CD14-positive monocyte (primary cell): ENCODE measurements at regions not wholly inside any gene's neighbourhood (a gene's known extent, or its start where the extent isn't known, plus 50 kb on each side); places are given as distances from the start of the nearest gene placed in this dataset.
A peak's percentile ranks its signal among the peaks of the same experiment; 100 is the strongest.

Experiments used
- DNase-seq, 3 donors: peaks; one replicate each; pipeline ENCODE4 v3.0.0-alpha.2; 2011 to 2022
- H2AFZ ChIP-seq: 2 replicates; pipeline ENCODE4 v1.6.0; 2012; ENCODE audit warnings: mild to moderate bottlenecking, low read depth, low read length, inconsistent platforms; ENCODE audit not compliant: insufficient read depth, poor library complexity, severe bottlenecking
- H3K27ac ChIP-seq, 2 donors: 1 replicate in 1 of 2; 2 replicates in 1 of 2; pipeline ENCODE4 v1.5.1; 2012 to 2013; ENCODE audit warnings: low read length in 2 of 2, control low read depth in 1 of 2, inconsistent platforms in 1 of 2, low read depth in 1 of 2, mild to moderate bottlenecking in 1 of 2
- H3K27me3 ChIP-seq, 2 donors: one replicate each; pipeline versions ENCODE4 v1.6.0 to v1.6.1; 2011 to 2013; ENCODE audit warnings: low read length in 2 of 2; ENCODE audit not compliant: control insufficient read depth in 2 of 2, insufficient read depth in 2 of 2
- H3K36me3 ChIP-seq, 2 donors: replicated peaks in 1 of 2; 1 replicate in 1 of 2; 2 replicates in 1 of 2; pipeline versions ENCODE4 v1.5.1 to v1.6.1; 2012 to 2013; ENCODE audit warnings: low read length in 2 of 2, control low read depth in 1 of 2, inconsistent platforms in 1 of 2, mild to moderate bottlenecking in 1 of 2; ENCODE audit not compliant: insufficient read depth in 2 of 2, control insufficient read depth in 1 of 2
- H3K4me1 ChIP-seq, 2 donors: 1 replicate in 1 of 2; 2 replicates in 1 of 2; pipeline versions ENCODE4 v1.5.1 to v1.6.1; 2012 to 2013; ENCODE audit warnings: low read length in 2 of 2, control low read depth in 1 of 2, inconsistent platforms in 1 of 2, mild to moderate bottlenecking in 1 of 2, moderate library complexity in 1 of 2; ENCODE audit not compliant: insufficient read depth in 2 of 2, control insufficient read depth in 1 of 2
- H3K4me2 ChIP-seq: replicated peaks from 2 replicates; pipeline ENCODE3; 2012; ENCODE audit warnings: low read length, moderate library complexity, mild to moderate bottlenecking; ENCODE audit not compliant: poor library complexity, severe bottlenecking; ENCODE audit errors: extremely low read depth
- H3K4me3 ChIP-seq, 3 experiments: fragments of 200-600 bp in 1 of 3; sonication (generic) in 1 of 3; replicated peaks in 1 of 3; 1 replicate in 2 of 3; 2 replicates in 1 of 3; pipeline ENCODE4 v1.5.1; 2011 to 2013; ENCODE audit warnings: low read length in 3 of 3, mild to moderate bottlenecking in 3 of 3, control low read depth in 2 of 3, low read depth in 2 of 3, inconsistent platforms in 1 of 3, moderate library complexity in 1 of 3
- H3K79me2 ChIP-seq: 2 replicates; pipeline ENCODE4 v1.6.0; 2012; ENCODE audit warnings: mild to moderate bottlenecking, control low read depth, inconsistent platforms, low read length, moderate library complexity; ENCODE audit not compliant: insufficient read depth
- H3K9ac ChIP-seq: 2 replicates; pipeline ENCODE4 v1.6.0; 2017; ENCODE audit warnings: low read length, mild to moderate bottlenecking; ENCODE audit not compliant: insufficient read depth, poor library complexity, severe bottlenecking
- H3K9me3 ChIP-seq, 2 donors: replicated peaks in 1 of 2; 1 replicate in 1 of 2; 2 replicates in 1 of 2; pipeline versions ENCODE4 v1.5.1 to v1.6.1; 2012 to 2013; ENCODE audit warnings: low read length in 2 of 2, control low read depth in 1 of 2; ENCODE audit not compliant: control insufficient read depth in 1 of 2, insufficient read depth in 1 of 2
- H4K20me1 ChIP-seq: 2 replicates; pipeline ENCODE4 v1.6.0; 2012; ENCODE audit warnings: mild to moderate bottlenecking, low read length, control low read depth, moderate library complexity; ENCODE audit not compliant: insufficient read depth
- H3K27ac Mint-ChIP-seq, 7 donors: one replicate each; pipeline ENCODE4 v1.8.0; 2020; ENCODE audit warnings: mild to moderate bottlenecking in 7 of 7, mixed read lengths in 7 of 7, moderate library complexity in 6 of 7, inconsistent platforms in 2 of 7
- H3K27me3 Mint-ChIP-seq, 3 donors: one replicate each; pipeline ENCODE4 v1.8.0; 2021 to 2022; ENCODE audit warnings: low read depth in 3 of 3, mild to moderate bottlenecking in 3 of 3, mixed read lengths in 3 of 3, moderate library complexity in 3 of 3, inconsistent platforms in 1 of 3
- H3K36me3 Mint-ChIP-seq, 2 donors: one replicate each; pipeline ENCODE4 v1.8.0; 2020; ENCODE audit warnings: mixed read lengths in 2 of 2, inconsistent platforms in 1 of 2, mild to moderate bottlenecking in 1 of 2
- H3K4me1 Mint-ChIP-seq: one replicate; pipeline ENCODE4 v1.8.0; 2020; ENCODE audit warnings: mild to moderate bottlenecking, mixed read lengths
- H3K4me3 Mint-ChIP-seq, 2 donors: one replicate each; pipeline ENCODE4 v1.8.0; 2020; ENCODE audit warnings: mild to moderate bottlenecking in 2 of 2, mixed read lengths in 2 of 2, moderate library complexity in 1 of 2
- H3K9me3 Mint-ChIP-seq, 7 donors: one replicate each; pipeline ENCODE4 v1.8.0; 2020 to 2022; ENCODE audit warnings: mixed read lengths in 7 of 7, mild to moderate bottlenecking in 6 of 7, moderate library complexity in 6 of 7, inconsistent platforms in 2 of 7
- WGBS: methylation state at CpG from one replicate; pipeline ENCODE4 v1.1.5; 2013; ENCODE audit warnings: missing lambda C conversion rate; ENCODE audit not compliant: insufficient coverage; 5-methylcytosine and 5-hydroxymethylcytosine counted together
- intact Hi-C, 2 donors: fragments of 100-400 bp; cut with micrococcal nuclease; formaldehyde crosslinking; loops; one replicate each; pipeline versions ENCODE4 v1.15.0 to v1.15.1; 2023
- TF ChIP-seq, protein P1 (sequence below): fragments of 200-600 bp; IDR thresholded peaks from one replicate; pipeline ENCODE4 v1.8.0; 2022; ENCODE audit warnings: antibody characterized with exemption, mild to moderate bottlenecking

DNA sequence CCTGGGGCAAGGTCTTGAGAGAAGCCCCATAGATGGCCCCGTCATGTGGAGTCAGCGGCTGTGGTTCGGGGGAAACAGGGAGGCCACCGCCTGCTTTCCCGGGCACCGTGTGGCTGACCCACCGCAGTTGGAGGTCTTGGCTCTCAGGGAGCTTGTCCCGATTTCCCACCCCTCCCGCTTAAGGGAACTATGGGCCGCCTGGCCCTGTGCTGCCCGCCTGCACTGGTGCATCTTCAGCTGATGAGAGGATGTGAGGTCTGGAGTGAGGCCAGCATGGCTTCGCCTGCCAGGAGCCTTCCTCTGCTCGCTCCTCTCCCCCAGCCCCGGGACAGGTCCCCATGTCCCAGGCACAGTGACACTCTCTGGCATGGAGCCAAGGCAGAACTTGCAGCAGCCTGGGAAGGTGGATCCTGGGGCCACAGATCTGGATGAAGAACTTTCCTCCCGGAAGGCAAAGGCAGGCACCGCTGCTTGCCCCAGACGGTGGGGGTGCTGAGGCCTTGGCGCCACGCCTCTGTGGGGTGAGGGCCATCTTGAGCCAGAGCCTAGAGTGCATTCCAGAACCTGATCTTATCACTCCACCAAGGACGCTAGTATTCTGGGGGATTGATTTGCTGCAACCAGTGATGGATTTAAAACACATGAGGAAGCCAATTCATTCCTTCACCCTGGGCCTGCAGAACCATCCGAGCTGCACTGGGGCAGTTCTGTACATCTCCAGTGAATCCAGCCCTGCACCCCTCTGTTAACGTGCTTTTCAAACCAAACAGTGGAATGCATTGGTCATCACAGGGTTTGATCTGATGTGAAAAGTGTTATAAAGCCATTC, 178.6 kb upstream of the TNRC6C start:
- Mint-ChIP-seq H3K4me1 (no peaks in the 10 kb centered on the region), H3K4me3 (no peak overlapping the region), H3K27me3 (peaks cover 11 to 13% (median 13%) of the 10 kb centered on the region in 3 donors), H3K9me3 (peaks cover 0 to 2% (median 0%) of the 10 kb centered on the region in 7 donors), H3K27ac (no peak overlapping the region), H3K36me3 (no peaks in the 10 kb centered on the region)
- 76% methylated on average over 5 of the region's 22 CpGs for WGBS
- no peak for DNase-seq
- Histone ChIP-seq H3K79me2 (no peaks in the 10 kb centered on the region), H3K9ac (no peak overlapping the region), H4K20me1 (no peaks in the 10 kb centered on the region), H3K27ac (no peak overlapping the region), H3K36me3 (no peaks in the 10 kb centered on the region), H3K9me3 (no peaks in the 10 kb centered on the region), H3K4me3 (no peak overlapping the region), H3K4me1 (no peaks in the 10 kb centered on the region), H3K27me3 (no peaks in the 10 kb centered on the region), H2AFZ (no peak overlapping the region), H3K4me2 (no peak overlapping the region)
- TF ChIP-seq, protein P1, sequence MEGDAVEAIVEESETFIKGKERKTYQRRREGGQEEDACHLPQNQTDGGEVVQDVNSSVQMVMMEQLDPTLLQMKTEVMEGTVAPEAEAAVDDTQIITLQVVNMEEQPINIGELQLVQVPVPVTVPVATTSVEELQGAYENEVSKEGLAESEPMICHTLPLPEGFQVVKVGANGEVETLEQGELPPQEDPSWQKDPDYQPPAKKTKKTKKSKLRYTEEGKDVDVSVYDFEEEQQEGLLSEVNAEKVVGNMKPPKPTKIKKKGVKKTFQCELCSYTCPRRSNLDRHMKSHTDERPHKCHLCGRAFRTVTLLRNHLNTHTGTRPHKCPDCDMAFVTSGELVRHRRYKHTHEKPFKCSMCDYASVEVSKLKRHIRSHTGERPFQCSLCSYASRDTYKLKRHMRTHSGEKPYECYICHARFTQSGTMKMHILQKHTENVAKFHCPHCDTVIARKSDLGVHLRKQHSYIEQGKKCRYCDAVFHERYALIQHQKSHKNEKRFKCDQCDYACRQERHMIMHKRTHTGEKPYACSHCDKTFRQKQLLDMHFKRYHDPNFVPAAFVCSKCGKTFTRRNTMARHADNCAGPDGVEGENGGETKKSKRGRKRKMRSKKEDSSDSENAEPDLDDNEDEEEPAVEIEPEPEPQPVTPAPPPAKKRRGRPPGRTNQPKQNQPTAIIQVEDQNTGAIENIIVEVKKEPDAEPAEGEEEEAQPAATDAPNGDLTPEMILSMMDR, result no peak
- intact Hi-C loops, result no loop called here

DNA sequence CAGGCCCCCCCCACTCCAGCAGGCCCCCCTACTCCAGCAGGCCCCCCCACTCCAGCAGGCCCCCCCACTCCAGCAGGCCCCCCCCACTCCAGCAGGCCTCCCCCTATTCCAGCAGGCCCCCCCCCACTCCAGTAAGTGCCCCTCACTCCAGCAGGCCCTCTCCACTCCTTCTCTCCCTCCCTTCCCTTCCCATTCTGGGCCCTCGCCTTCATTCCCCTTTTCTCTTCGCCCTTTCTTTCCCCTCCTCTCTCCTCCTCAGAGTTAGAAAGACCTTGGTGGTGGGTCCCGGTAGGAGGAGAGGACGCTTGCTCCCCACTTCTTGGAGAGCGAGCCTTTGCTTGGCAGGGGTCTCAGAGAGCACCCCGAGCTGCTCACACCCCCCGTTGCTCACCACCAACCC, 177.0 kb upstream of the TNRC6C start:
- TF ChIP-seq, protein P1, result no peak
- Histone ChIP-seq H4K20me1 (no peaks in the 10 kb centered on the region), H3K4me2 (no peak overlapping the region), H3K27ac (no peak overlapping the region), H3K4me1 (no peaks in the 10 kb centered on the region), H3K9ac (no peak overlapping the region), H2AFZ (no peak overlapping the region), H3K27me3 (no peaks in the 10 kb centered on the region), H3K4me3 (no peak overlapping the region), H3K36me3 (no peaks in the 10 kb centered on the region), H3K9me3 (no peaks in the 10 kb centered on the region), H3K79me2 (no peaks in the 10 kb centered on the region)
- H3K27ac Mint-ChIP-seq, result peak overlapping the region in 1 of 7 donors; percentile 24
- no peak overlapping the region for H3K4me3 Mint-ChIP-seq
- intact Hi-C loops, result no loop called here
- no peaks in the 10 kb centered on the region for H3K4me1 Mint-ChIP-seq
- H3K9me3 Mint-ChIP-seq, result peaks cover 0 to 2% (median 0%) of the 10 kb centered on the region in 7 donors
- H3K36me3 Mint-ChIP-seq, result no peaks in the 10 kb centered on the region
- WGBS, result no CpG with 5 or more reads among the region's 7 CpGs
- no peak for DNase-seq
- H3K27me3 Mint-ChIP-seq, result peaks cover 12 to 15% (median 15%) of the 10 kb centered on the region in 3 donors
